DMS114 treated with DMSO at 0.1 percent for 48 hours (cell line): ENCODE measurements at regions not wholly inside any gene's neighbourhood (a gene's known extent, or its start where the extent isn't known, plus 50 kb on each side); places are given as distances from the start of the nearest gene placed in this dataset.
"Not testable (repeated sequence)": the region's sequence is repeated elsewhere in the genome, so short reads cannot be mapped to it uniquely, and the experiment has no call there.

Experiments used
- DNase-seq: peaks from one replicate; lab custom pipeline; 2025; ENCODE audit not compliant: unreplicated experiment; lab: John Stamatoyannopoulos, UW

- DNase-seq: no peak
Measured at GRCh38 chr2:72078773-72079172, 68.9 kb downstream of the CYP26B1 start.

- DNase-seq: no peak
Measured at GRCh38 chr2:72077702-72078169, 69.9 kb downstream of the CYP26B1 start.

- not testable (repeated sequence) for DNase-seq
Measured at GRCh38 chr2:72073373-72073772, 74.3 kb downstream of the CYP26B1 start.

- not testable (repeated sequence) for DNase-seq
Measured at GRCh38 chr2:72064197-72064596, 83.5 kb downstream of the CYP26B1 start.

- DNase-seq: no peak
Measured at GRCh38 chr2:72062336-72062735, 85.3 kb downstream of the CYP26B1 start.

- no peak for DNase-seq
Measured at GRCh38 chr2:72057308-72057707, 90.4 kb downstream of the CYP26B1 start.

GRCh38 chr2:72051971-72052505 lies 95.6 kb downstream of the CYP26B1 start:
- no peak for DNase-seq

- no peak for DNase-seq
Measured at GRCh38 chr2:72051204-72051603, 96.5 kb downstream of the CYP26B1 start.

- DNase-seq: no peak
Measured at GRCh38 chr2:72050734-72051133, 96.9 kb downstream of the CYP26B1 start.

GRCh38 chr2:72048881-72049477 lies 98.7 kb downstream of the CYP26B1 start:
- no peak for DNase-seq

- DNase-seq: no peak
Measured at GRCh38 chr2:72043985-72044384, 103.7 kb downstream of the CYP26B1 start.

- DNase-seq: no peak
Measured at GRCh38 chr2:72041638-72042111, 106.0 kb downstream of the CYP26B1 start.

GRCh38 chr2:72040629-72041571 lies 106.8 kb downstream of the CYP26B1 start:
- no peak for DNase-seq

- no peak for DNase-seq
Measured at GRCh38 chr2:72038524-72038923, 109.1 kb downstream of the CYP26B1 start.

- DNase-seq: no peak
Measured at GRCh38 chr2:72037261-72037666, 110.4 kb downstream of the CYP26B1 start.

GRCh38 chr2:72036595-72036994 lies 111.1 kb downstream of the CYP26B1 start:
- no peak for DNase-seq

- no peak for DNase-seq
Measured at GRCh38 chr2:72036173-72036545, 111.5 kb downstream of the CYP26B1 start.

- no peak for DNase-seq
Measured at GRCh38 chr2:72035518-72036172, 112.0 kb downstream of the CYP26B1 start.

- no peak for DNase-seq
Measured at GRCh38 chr2:72034353-72035095, 113.1 kb downstream of the CYP26B1 start.

- DNase-seq: no peak
Measured at GRCh38 chr2:72033636-72034035, 114.0 kb downstream of the CYP26B1 start.
